ENCODE measurements at regions not wholly inside any gene's neighbourhood (a gene's known extent, or its start where the extent isn't known, plus 50 kb on each side); places are given as distances from the start of the nearest gene placed in this dataset.
"Not testable (repeated sequence)": the region's sequence is repeated elsewhere in the genome, so short reads cannot be mapped to it uniquely, and the experiment has no call there.

GRCh38 chr11:71182791-71183677 is 69.3 kb downstream of the SHANK2 start:
- DNase-seq (ENCODE audit: low spot score), result no peak

DNA sequence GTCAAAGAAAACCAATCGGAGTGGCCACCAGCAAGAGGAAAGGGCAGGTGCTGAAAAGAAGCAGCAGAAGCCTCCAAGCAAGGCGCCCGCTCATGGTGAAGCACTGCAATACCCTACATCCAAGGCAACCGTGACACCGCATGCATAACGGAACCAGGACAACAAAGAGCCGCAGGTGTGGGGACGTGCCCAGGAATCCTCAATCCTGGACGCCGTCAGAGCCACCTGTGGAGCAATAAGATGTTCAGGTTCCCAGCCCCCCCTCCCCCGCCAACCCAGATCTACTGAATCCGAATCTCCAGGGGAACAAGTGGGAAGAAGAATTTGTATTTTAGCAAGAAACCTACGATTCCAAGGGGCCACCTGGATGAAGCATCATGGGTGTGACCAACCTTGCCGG is 70.8 kb downstream of the SHANK2 start:
- DNase-seq (ENCODE audit: low spot score), result no peak

GRCh38 chr11:71180694-71181470 is 71.5 kb downstream of the SHANK2 start:
- no peak for DNase-seq (ENCODE audit: low spot score)

DNA sequence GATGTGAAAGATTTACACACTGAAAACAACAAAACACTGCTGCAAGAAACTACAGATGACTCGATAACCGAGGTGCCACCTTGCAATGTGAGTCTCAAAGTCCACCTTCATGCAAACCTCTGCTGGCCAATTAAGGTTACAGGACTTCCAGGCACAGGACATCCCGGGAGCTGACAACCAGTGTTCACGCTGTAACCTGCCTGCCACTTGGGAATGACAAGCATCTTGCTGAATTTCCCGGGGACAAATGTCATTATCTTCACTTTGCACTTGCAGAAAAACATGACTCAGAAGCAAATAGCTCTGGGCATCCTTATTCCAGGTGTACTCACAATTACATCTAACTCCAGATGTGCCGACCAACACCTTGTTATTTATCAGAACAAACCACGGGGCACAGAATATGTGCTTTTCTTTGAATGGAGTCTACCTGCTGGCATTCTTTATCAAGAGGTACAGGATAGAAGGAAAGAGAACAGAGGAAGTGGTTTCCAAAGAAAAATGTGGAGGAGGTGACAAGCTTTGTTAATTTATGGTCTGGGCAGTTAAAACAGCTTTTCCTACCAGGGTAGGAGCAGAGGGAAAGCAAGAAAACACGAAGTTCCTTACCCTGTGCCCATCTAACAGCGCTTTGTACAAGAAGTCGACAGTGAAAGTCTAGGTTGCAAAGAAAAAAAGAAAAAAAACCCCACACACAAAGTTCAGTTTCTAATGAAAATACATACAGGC is 72.3 kb downstream of the SHANK2 start:
- no peak for DNase-seq (ENCODE audit: low spot score)

- no peak for DNase-seq (ENCODE audit: low spot score)
These were observed 74.3 kb downstream of the SHANK2 start for GRCh38 chr11:71178076-71178475.

DNA sequence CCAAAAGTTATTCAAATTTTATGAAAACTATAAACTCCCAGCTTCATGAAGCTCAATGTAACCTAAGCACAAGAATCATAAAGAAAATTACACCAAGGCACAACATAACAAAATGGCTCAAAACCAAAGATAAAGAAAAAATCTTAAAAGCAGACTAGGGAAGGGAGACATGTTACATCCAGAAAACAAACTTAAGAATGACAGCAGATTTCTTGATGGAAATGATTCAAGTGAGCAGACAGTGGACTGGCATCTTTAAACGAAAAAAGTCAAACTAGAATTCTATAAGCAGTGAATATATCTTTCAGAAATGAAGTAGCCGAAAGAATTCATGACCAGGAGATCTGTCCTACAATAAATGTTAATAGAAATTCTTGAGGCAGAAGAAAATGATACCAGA is 75.6 kb downstream of the SHANK2 start:
- DNase-seq (ENCODE audit: low spot score), result no peak

DNA sequence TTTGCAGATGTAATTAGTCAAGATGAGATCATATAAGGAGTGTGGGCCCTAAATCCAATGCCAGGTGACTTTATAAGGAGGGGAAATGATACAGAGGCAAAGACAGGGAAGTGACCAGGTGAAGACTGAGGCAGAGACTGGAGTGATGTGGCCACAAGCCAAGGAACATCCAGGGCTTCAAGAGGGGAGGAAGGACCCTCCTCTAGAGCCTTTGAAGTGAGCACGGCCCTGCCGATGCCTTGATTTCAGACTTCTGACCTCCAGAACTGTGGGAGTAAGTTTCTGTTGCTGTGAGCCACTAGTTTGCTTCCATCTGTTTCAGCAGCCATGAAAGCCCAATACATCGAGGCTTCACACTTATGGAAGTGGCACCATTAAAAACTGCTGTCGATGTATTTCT is 78.7 kb downstream of the SHANK2 start:
- DNase-seq (ENCODE audit: low spot score), result no peak

DNA sequence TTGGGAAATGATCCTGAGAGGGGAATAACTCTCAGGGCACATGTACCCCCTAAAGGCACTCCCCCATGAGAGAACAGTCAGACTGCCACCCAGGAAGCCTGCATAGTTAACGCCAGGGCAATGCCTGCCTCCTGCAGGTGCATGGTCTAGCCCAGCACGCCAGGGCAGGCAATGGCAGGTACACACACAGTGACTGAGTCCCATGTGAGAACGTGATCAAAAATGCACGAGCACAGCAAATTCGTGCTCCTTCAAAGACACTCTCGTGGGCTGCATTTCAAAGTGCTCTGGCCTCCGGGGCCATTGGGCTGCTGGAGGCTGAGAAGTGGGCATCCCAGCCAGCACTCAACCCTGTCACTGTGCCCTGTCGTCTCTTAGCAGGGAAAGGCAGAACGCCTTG is 79.7 kb downstream of the SHANK2 start:
- DNase-seq (ENCODE audit: low spot score), result no peak

GRCh38 chr11:71171576-71171975 is 80.8 kb downstream of the SHANK2 start:
- DNase-seq (ENCODE audit: low spot score), result no peak

- DNase-seq (ENCODE audit: low spot score), result no peak
These were observed 81.6 kb downstream of the SHANK2 start for GRCh38 chr11:71170624-71171423.

GRCh38 chr11:71169313-71169712 is 83.1 kb downstream of the SHANK2 start:
- DNase-seq (ENCODE audit: low spot score), result no peak

DNA sequence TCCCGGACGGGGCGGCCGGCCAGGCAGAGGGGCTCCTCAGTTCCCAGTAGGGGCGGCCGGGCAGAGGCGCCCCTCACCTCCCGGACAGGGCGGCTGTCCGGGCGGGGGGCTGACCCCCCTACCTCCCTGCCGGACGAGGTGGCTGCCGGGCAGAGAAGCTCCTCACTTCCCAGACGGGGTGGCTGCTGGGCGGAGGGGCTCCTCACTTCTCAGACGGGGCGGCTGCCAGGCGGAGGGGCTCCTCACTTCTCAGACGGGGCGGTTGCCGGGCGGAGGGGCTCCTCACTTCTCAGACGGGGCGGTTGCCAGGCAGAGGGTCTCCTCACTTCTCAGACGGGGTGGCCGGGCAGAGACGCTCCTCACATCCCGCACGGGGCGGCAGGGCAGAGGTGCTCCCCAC is 84.6 kb downstream of the SHANK2 start:
- not testable (repeated sequence) for DNase-seq (ENCODE audit: low spot score)

- no peak for DNase-seq (ENCODE audit: low spot score)
These were observed 86.6 kb downstream of the SHANK2 start for GRCh38 chr11:71165771-71166170.

GRCh38 chr11:71164621-71165020 is 87.8 kb downstream of the SHANK2 start:
- no peak for DNase-seq (ENCODE audit: low spot score)

GRCh38 chr11:71164186-71164585 is 88.2 kb downstream of the SHANK2 start:
- no peak for DNase-seq (ENCODE audit: low spot score)

DNA sequence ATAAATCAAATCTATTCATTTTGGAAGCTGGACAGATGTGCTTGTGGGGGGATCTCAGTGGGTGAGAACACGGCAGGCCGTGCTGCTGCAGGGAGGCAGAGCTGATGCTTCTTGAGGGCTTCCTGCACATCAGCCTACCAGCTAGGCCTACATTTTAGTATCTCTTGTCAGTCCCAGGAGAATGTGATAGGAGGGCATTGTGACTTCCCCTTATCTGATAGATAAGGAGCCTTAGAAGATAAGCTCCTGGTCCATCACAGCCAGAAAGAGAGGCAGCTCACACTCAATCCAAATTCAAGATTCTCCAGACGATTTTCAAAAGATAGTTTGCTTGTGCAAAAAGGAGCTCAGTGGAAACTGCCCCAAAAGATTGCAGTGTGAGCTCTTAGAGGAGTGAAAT is 89.0 kb downstream of the SHANK2 start:
- no peak for DNase-seq (ENCODE audit: low spot score)

GRCh38 chr11:71158936-71159335 is 93.4 kb downstream of the SHANK2 start:
- no peak for DNase-seq (ENCODE audit: low spot score)

GRCh38 chr11:71157676-71158075 is 94.7 kb downstream of the SHANK2 start:
- DNase-seq (ENCODE audit: low spot score), result not testable (repeated sequence)

GRCh38 chr11:71156301-71156700 is 96.1 kb downstream of the SHANK2 start:
- DNase-seq (ENCODE audit: low spot score), result no peak

- DNase-seq (ENCODE audit: low spot score), result no peak
These were observed 96.5 kb downstream of the SHANK2 start for GRCh38 chr11:71155846-71156245.

DNA sequence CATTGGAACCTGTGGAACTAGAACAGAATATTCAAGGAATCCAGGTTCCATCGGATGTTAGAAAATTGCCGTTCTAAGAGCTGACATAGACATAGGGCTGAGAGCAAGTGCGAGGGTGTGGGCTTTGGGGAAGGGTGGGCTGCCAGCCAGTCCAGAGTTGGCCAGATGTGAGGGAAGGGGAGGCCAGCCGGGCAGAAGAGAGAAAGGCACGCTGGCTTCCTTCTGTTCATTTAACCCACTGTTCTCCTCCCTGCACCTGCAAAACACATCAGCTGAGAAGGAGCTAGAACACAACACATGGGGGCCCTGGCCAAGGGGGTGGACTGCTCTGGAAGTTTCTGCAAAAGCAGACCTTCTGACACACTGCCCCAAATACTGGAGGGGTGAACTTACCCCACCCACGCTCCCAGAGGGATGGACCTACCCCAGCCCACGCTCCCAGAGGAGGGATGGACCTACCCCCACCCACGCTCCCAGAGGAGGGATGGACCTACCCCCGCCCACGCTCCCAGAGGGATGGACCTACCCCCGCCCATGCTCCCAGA is 98.0 kb downstream of the SHANK2 start:
- no peak for DNase-seq (ENCODE audit: low spot score)
